H1 (cell line): ENCODE measurements at regions not wholly inside any gene's neighbourhood (a gene's known extent, or its start where the extent isn't known, plus 50 kb on each side); places are given as distances from the start of the nearest gene placed in this dataset.
A peak's percentile ranks its signal among the peaks of the same experiment; 100 is the strongest.

ENCODE experiments used
- CTCF ChIA-PET: fragments of 300-600 bp; sonication (Branson Sonifier 250); formaldehyde crosslinking; loops from one replicate; lab custom pipeline; 2021; ENCODE audit not compliant: partially characterized antibody; lab: Charles Lee
- POLR2A ChIA-PET: fragments of 300-600 bp; sonication (Branson Sonifier 250); formaldehyde crosslinking; loops from one replicate; lab custom pipeline; 2021; ENCODE audit warnings: inconsistent platforms; ENCODE audit not compliant: partially characterized antibody; lab: Charles Lee
- DNase-seq, 2 experiments: peaks; one replicate each; pipeline versions ENCODE4 v3.0.0 to v3.0.0-alpha.2; 2010 to 2022; ENCODE audit warnings: low spot score in 2 of 2, low read depth in 1 of 2, mixed read lengths in 1 of 2
- FAIRE-seq: peaks from 2 replicates; lab custom pipeline; 2011; peaks lifted over from hg19 to GRCh38; lab: Jason Lieb, UNC
- H2AFZ ChIP-seq: 2 replicates; pipeline ENCODE4 v1.8.1; 2012; ENCODE audit warnings: low read length, inconsistent platforms
- H2AK5ac ChIP-seq: 2 replicates; pipeline ENCODE4 v1.6.1; 2013; ENCODE audit warnings: low read depth, low read length
- H2BK120ac ChIP-seq: replicated peaks from 2 replicates; pipeline ENCODE3; 2013; ENCODE audit warnings: low read depth, low read length, inconsistent platforms
- H2BK12ac ChIP-seq: 2 replicates; pipeline ENCODE4 v1.6.1; 2013; ENCODE audit warnings: low read depth, low read length
- H2BK15ac ChIP-seq: 2 replicates; pipeline ENCODE4 v1.6.1; 2013; ENCODE audit warnings: low read length
- H2BK20ac ChIP-seq: 2 replicates; pipeline ENCODE4 v1.6.1; 2013; ENCODE audit warnings: low read length
- H2BK5ac ChIP-seq: 2 replicates; pipeline ENCODE4 v1.6.1; 2013; ENCODE audit warnings: low read depth, low read length
- H3K14ac ChIP-seq: 2 replicates; pipeline ENCODE4 v1.6.1; 2013; ENCODE audit warnings: inconsistent platforms; ENCODE audit not compliant: insufficient read length
- H3K18ac ChIP-seq: 2 replicates; pipeline ENCODE4 v1.6.1; 2013; ENCODE audit warnings: low read length; ENCODE audit errors: extremely low read depth
- H3K23ac ChIP-seq: 2 replicates; pipeline ENCODE4 v1.6.1; 2013; ENCODE audit warnings: inconsistent platforms; ENCODE audit not compliant: insufficient read length
- H3K23me2 ChIP-seq: 2 replicates; pipeline ENCODE4 v1.6.1; 2013; ENCODE audit warnings: low read depth, low read length
- H3K27ac ChIP-seq: 2 replicates; pipeline ENCODE4 v1.6.1; 2011; ENCODE audit warnings: low read depth, low read length, inconsistent platforms
- H3K27me3 ChIP-seq, 4 experiments: replicated peaks in 1 of 4; 1 replicate in 1 of 4; 2 replicates in 3 of 4; pipeline versions ENCODE4 v1.6.1 to v1.8.1; 2011 to 2013; ENCODE audit warnings: low read length in 3 of 4, mild to moderate bottlenecking in 3 of 4, inconsistent platforms in 2 of 4, mixed read lengths in 2 of 4, moderate library complexity in 1 of 4; ENCODE audit not compliant: control insufficient read depth in 3 of 4, insufficient read depth in 3 of 4; ENCODE audit errors: extremely low read depth in 1 of 4
- H3K36me3 ChIP-seq, 4 experiments: 2 replicates each; pipeline versions ENCODE4 v1.6.1 to v1.8.1; 2011 to 2013; ENCODE audit warnings: mild to moderate bottlenecking in 4 of 4, low read length in 3 of 4, moderate library complexity in 2 of 4, control low read depth in 1 of 4, inconsistent platforms in 1 of 4; ENCODE audit not compliant: insufficient read depth in 4 of 4, control insufficient read depth in 2 of 4
- H3K4ac ChIP-seq: replicated peaks from 2 replicates; pipeline ENCODE3; 2013; ENCODE audit warnings: low read length, low read depth, mixed read lengths, inconsistent platforms; ENCODE audit not compliant: insufficient read length
- H3K4me1 ChIP-seq, 4 experiments: replicated peaks in 1 of 4; 1 replicate in 1 of 4; 2 replicates in 3 of 4; pipeline versions ENCODE4 v1.6.1 to v1.8.1; 2011 to 2013; ENCODE audit warnings: low read length in 3 of 4, inconsistent platforms in 2 of 4, mixed read lengths in 1 of 4; ENCODE audit not compliant: insufficient read depth in 4 of 4, control insufficient read depth in 3 of 4
- H3K4me2 ChIP-seq, 2 experiments: 2 replicates each; pipeline versions ENCODE4 v1.6.1 to v1.8.1; 2011 to 2013; ENCODE audit warnings: low read depth in 2 of 2, low read length in 2 of 2, control low read depth in 1 of 2, inconsistent platforms in 1 of 2, mild to moderate bottlenecking in 1 of 2; ENCODE audit not compliant: insufficient read depth in 1 of 2
- H3K4me3 ChIP-seq, 4 experiments: fragments of 200-600, 300-600 bp in 1 of 4; sonication (generic), shearing (Covaris generic), sonication (Bioruptor Twin) in 1 of 4; 2 replicates each; pipeline versions ENCODE4 v1.5.1 to v1.8.1; 2011 to 2016; ENCODE audit warnings: low read length in 4 of 4, low read depth in 3 of 4, control low read depth in 2 of 4, inconsistent platforms in 2 of 4, mild to moderate bottlenecking in 2 of 4, mixed read lengths in 1 of 4, moderate library complexity in 1 of 4; ENCODE audit not compliant: insufficient read depth in 2 of 4; ENCODE audit errors: extremely low read depth in 1 of 4
- H3K56ac ChIP-seq: replicated peaks from 2 replicates; pipeline ENCODE3; 2013; ENCODE audit warnings: low read depth, mild to moderate bottlenecking, mixed read lengths, low read length, inconsistent platforms; ENCODE audit not compliant: insufficient read length
- H3K79me1 ChIP-seq: 2 replicates; pipeline ENCODE4 v1.6.1; 2013; ENCODE audit warnings: low read depth, low read length, control low read depth
- H3K79me2 ChIP-seq, 2 experiments: 2 replicates each; pipeline versions ENCODE4 v1.6.1 to v1.8.1; 2012 to 2013; ENCODE audit warnings: low read length in 2 of 2, mild to moderate bottlenecking in 2 of 2, inconsistent platforms in 1 of 2; ENCODE audit not compliant: insufficient read depth in 2 of 2, control insufficient read depth in 1 of 2
- H3K9ac ChIP-seq, 4 experiments: replicated peaks in 1 of 4; 1 replicate in 1 of 4; 2 replicates in 3 of 4; pipeline versions ENCODE4 v1.6.1 to v1.8.1; 2011 to 2013; ENCODE audit warnings: low read depth in 3 of 4, low read length in 3 of 4, control low read depth in 2 of 4, mild to moderate bottlenecking in 2 of 4, moderate library complexity in 2 of 4, inconsistent platforms in 1 of 4; ENCODE audit errors: extremely low read depth in 1 of 4
- H3K9me3 ChIP-seq, 2 experiments: 2 replicates each; pipeline versions ENCODE4 v1.6.1 to v1.8.1; 2012 to 2013; ENCODE audit warnings: mild to moderate bottlenecking in 2 of 2, moderate library complexity in 2 of 2, control low read depth in 1 of 2, inconsistent platforms in 1 of 2, low read depth in 1 of 2, low read length in 1 of 2, mixed read lengths in 1 of 2; ENCODE audit not compliant: insufficient read depth in 2 of 2
- H4K20me1 ChIP-seq, 2 experiments: replicated peaks in 1 of 2; 2 replicates each; pipeline versions ENCODE3 to v1.8.1; 2011 to 2013; ENCODE audit warnings: inconsistent platforms in 2 of 2, low read length in 2 of 2, mild to moderate bottlenecking in 1 of 2; ENCODE audit not compliant: insufficient read depth in 2 of 2, control insufficient read depth in 1 of 2
- H4K5ac ChIP-seq: 2 replicates; pipeline ENCODE4 v1.6.1; 2013; ENCODE audit warnings: low read length, low read depth, mixed read lengths, inconsistent platforms; ENCODE audit not compliant: insufficient read length
- H4K8ac ChIP-seq: 2 replicates; pipeline ENCODE4 v1.8.0; 2013; ENCODE audit warnings: mild to moderate bottlenecking, moderate library complexity, low read length, inconsistent platforms; ENCODE audit not compliant: insufficient read depth; ENCODE audit errors: extremely low read depth
- H4K91ac ChIP-seq: replicated peaks from 2 replicates; pipeline ENCODE3; 2013; ENCODE audit warnings: low read length, mixed read lengths, inconsistent platforms; ENCODE audit not compliant: insufficient read length
- ASH2L ChIP-seq: fragments of 200-600, 300-600 bp; sonication (generic); IDR thresholded peaks from one replicate; pipeline ENCODE4 v1.7.1; 2017; ENCODE audit warnings: low read length
- EGR1 ChIP-seq: IDR thresholded peaks from 2 replicates; pipeline ENCODE4 v1.6.1; 2011; ENCODE audit warnings: low read depth, low read length, borderline replicate concordance
- HDAC6 ChIP-seq: IDR thresholded peaks from one replicate; pipeline ENCODE4 v1.7.1; 2012; ENCODE audit warnings: low read depth, mild to moderate bottlenecking, inconsistent platforms, low read length, moderate library complexity
- JUND ChIP-seq: IDR thresholded peaks from 2 replicates; pipeline ENCODE4 v1.6.1; 2011; ENCODE audit warnings: mild to moderate bottlenecking, improper control_type of control experiment, low read length
- SP1 ChIP-seq: IDR thresholded peaks from 2 replicates; pipeline ENCODE4 v1.6.1; 2011; ENCODE audit warnings: low read depth, low read length
- TAF1 ChIP-seq: IDR thresholded peaks from 2 replicates; pipeline ENCODE4 v1.6.1; 2011; ENCODE audit warnings: mild to moderate bottlenecking, low read depth, low read length
- TBP ChIP-seq: IDR thresholded peaks from 2 replicates; pipeline ENCODE4 v1.6.1; 2011; ENCODE audit warnings: low read depth, low read length, improper control_type of control experiment
- YY1 ChIP-seq: IDR thresholded peaks from 2 replicates; pipeline ENCODE4 v1.6.1; 2011; ENCODE audit warnings: low read depth, mild to moderate bottlenecking, low read length
- WGBS, 2 experiments: shearing (Covaris generic) in 1 of 2; methylation state at CpG; one replicate each; pipeline versions ENCODE4 v1.1.6 to v1.1.7; 2013 to 2015; ENCODE audit warnings: low lambda C conversion rate in 2 of 2, mixed read lengths in 2 of 2, inconsistent platforms in 1 of 2, low coverage in 1 of 2, missing lambda C conversion rate in 1 of 2; ENCODE audit not compliant: insufficient replicate concordance in 2 of 2, insufficient coverage in 1 of 2, insufficient read length in 1 of 2; ENCODE audit errors: extremely low coverage in 1 of 2, missing lambda C conversion rate in 1 of 2; 5-methylcytosine and 5-hydroxymethylcytosine counted together

- Histone ChIP-seq H2AFZ (peak overlapping the region; percentile 90), H2AK5ac (no peak overlapping the region), H3K4me3 (peak overlapping the region in 1 of 4 experiments; percentile 42; a peak in 2 of 8 replicates), H2BK15ac (no peak overlapping the region), H4K20me1 (no peaks in the 10 kb centered on the region), H3K36me3 (no peaks in the 10 kb centered on the region), H3K79me1 (no peaks in the 10 kb centered on the region), H4K5ac (peak overlapping the region; percentile 0), H2BK12ac (no peak overlapping the region), H4K8ac (no peak overlapping the region), H3K27me3 (no peaks in the 10 kb centered on the region; a peak in 1 of 7 replicates), H3K4me2 (peak overlapping the region; percentile 46 to 81), H3K79me2 (no peaks in the 10 kb centered on the region), H3K27ac (no peak overlapping the region), H3K18ac (peak overlapping the region; percentile 2; the same call in 1 of the 2 replicates), H3K9me3 (peaks cover 0 to 8% of the 10 kb centered on the region in 2 experiments; a peak in 1 of 4 replicates), H3K56ac (no peak overlapping the region), H3K4ac (no peak overlapping the region), H3K9ac (no peak overlapping the region; a peak in 2 of 7 replicates), H2BK5ac (no peak overlapping the region), H2BK120ac (no peak overlapping the region), H4K91ac (no peak overlapping the region), H3K23me2 (no peaks in the 10 kb centered on the region), H3K14ac (no peak overlapping the region), H2BK20ac (no peak overlapping the region), H3K23ac (no peak overlapping the region), H3K4me1 (peaks cover 4 to 24% (median 18%) of the 10 kb centered on the region in 4 experiments)
- ChIA-PET CTCF (interaction anchor here (0.7 to 1.2 kb wide), 3 partner anchors 13 to 382 kb away, joined by 3 read pairs; no protein-coding TSS in a partner anchor), POLR2A (interaction anchor here (1.1 kb wide), 1 partner anchor 28 kb away, joined by 3 read pairs; no protein-coding TSS in a partner anchor)
- WGBS, 2 experiments = 20% methylated on average over 12 of the region's 12 CpGs; no CpG with 5 or more reads in 1 of the 2 experiments
- no peak for TF ChIP-seq TBP
- TF ChIP-seq TAF1 = no peak
- 0 out of 2 replicates have a peak, but pooled peaks have one; percentile 37 for TF ChIP-seq SP1
- no peak for TF ChIP-seq HDAC6
- no peak for TF ChIP-seq JUND
- TF ChIP-seq ASH2L = peak; percentile 18
- TF ChIP-seq EGR1 = no peak
- TF ChIP-seq YY1 = no peak
- FAIRE-seq (peak; percentile 55), DNase-seq (peak in 1 of 2 experiments; percentile 19)
Measured at GRCh38 chr18:10100941-10101701, 187.3 kb downstream of the VAPA start.
